HG02885 (cell line): ENCODE measurements at regions not wholly inside any gene's neighbourhood (a gene's known extent, or its start where the extent isn't known, plus 50 kb on each side); places are given as distances from the start of the nearest gene placed in this dataset.
"Not testable (repeated sequence)": the region's sequence is repeated elsewhere in the genome, so short reads cannot be mapped to it uniquely, and the experiment has no call there.

Experiments used
- ATAC-seq: cut with Tn5 transposase; IDR thresholded peaks from one replicate; pipeline ENCODE4 v1.9.1; 2021; ENCODE audit warnings: mild to moderate bottlenecking; ENCODE audit not compliant: unreplicated experiment, poor library complexity

DNA sequence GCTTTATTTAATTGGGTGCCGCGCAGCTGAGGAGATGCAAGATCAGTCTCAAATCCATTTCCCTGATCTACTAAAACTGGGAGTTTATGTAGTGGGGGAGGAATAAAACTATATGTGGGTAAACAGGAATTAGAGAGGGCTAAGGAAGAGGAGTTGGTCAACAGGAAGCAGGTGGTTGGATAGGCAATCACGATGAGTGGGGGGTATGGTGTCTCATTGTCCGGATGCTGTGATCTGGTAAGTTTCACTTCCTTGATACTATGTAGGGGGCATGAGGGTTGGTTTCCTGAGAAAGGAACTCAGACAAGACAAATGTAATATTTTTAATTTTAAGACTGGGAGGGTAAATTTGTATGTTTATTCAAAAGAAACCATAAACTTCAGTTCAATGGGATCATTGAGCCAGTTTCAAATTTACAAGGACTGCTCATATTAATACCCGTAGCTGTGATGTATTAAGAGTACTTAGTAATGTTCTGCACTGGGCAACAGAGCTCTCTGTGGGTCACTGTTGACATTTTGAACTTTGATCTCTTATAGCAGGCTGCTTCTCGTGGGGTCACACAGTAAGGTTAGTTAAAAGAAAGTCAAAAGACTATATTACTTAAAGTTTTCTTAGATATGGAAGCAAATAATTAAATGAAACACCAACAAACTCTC, 786.2 kb upstream of the FBXO33 start:
- no peak for ATAC-seq

DNA sequence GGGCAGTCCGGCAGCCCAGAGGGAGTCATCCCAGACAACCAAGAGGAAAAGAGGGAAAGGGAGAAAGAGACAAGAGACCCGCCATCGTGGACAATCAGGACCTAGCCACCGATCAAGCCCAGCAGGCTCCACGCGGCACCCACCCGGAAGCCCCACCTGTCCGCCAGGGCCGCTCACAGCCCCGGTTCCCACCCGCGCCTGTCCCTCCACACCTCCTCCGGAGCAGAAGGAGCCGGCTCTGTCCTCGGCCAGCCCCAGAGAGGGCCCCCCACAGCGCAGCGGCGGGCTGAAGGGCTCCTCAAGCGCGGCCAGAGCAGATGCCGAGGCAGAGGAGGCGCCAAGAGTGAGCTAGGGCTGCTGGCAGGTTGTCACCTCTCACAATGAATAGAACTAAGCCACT, 784.7 kb upstream of the FBXO33 start:
- no peak for ATAC-seq

DNA sequence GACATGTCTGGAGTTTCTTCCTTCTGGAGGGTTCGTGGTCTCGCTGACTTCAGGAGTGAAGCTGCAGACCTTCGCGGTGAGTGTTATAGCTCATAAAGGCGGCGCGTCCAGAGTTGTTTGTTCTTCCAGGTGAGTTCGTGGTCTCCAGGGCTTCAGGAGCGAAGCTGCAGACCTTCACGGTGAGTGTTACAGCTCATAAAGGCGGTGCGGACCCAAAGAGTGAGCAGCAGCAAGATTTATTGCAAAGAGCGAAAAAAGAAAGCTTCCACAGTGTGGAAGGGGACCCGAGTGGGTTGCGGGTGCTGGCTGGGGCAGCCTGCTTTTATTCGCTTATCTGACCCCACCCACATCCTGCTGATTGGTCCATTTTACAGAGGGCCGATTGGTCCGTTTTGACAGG, 784.2 kb upstream of the FBXO33 start:
- not testable (repeated sequence) for ATAC-seq

DNA sequence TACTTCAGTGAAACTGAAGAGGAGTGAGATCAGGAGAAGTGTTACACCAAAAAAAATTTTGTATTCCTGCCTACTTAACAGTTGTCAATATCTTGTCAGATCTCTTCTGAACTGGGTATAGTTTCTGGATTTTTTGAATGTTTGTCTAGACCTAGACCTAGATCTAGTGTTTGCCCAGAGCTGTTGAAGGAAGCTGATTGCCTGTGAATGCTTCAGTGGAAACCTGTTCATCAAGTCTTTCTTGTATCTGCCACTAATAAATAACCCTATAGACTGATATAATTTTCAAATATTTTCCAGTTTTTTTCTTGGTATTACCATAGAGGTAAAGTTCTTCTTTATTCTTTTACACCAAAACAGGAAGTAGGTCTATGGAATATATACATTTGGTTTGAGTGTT, 781.5 kb upstream of the FBXO33 start:
- no peak for ATAC-seq

DNA sequence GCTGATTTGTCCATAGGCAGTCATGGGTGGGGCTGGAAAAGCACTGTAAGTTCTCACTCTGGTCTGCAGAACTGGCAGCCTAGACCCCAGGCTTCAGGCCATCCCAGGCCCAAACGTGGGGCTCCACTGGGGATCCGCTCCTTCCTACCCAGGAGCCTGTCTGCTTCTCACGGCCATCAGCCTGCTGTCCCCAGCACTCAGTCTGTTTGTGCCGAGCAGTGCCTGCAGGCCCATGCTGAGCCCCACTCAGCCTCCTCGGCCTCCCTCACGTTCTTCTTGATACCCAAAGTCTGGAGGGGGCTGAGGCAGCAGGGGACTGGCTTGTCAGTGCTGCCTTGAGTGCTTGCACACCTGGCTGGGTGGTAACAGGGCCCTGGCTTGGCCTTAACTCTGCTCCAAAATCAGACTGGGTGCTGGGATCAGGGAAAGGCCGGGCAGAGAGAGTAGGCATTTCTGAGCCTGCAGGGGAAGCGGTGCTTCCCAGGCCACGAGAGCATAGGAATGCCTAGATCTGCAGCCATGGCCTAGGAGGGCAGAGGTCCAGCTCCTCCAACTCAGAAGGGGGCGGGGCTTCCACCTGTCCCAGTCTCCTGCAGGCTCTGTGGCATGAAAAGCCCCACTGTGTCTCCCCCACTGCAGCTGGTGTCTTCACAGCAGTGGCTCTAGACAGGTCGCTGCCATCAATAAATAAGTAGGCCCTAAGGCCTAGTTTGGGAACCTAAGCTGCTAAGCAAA, 772.4 kb upstream of the FBXO33 start:
- no peak for ATAC-seq

DNA sequence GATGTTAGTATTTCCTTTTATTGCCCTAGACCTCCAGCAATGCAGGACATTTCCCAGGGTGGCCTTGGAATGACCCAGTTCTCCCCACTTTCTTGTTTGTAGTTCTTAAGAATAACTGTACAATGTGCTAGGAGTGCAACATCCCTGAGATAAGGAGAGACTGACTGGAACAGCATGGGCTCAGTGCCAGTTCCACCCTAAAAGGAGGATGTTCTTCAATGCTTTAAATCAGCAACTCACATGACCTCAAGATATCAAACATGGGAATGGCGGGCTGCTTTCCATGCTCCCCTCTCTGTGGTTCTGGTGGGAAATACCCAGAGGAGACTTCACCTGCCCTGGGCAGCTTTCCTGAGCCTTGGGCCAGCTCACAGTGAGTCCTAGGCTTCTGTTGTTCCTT, 766.9 kb upstream of the FBXO33 start:
- no peak for ATAC-seq

DNA sequence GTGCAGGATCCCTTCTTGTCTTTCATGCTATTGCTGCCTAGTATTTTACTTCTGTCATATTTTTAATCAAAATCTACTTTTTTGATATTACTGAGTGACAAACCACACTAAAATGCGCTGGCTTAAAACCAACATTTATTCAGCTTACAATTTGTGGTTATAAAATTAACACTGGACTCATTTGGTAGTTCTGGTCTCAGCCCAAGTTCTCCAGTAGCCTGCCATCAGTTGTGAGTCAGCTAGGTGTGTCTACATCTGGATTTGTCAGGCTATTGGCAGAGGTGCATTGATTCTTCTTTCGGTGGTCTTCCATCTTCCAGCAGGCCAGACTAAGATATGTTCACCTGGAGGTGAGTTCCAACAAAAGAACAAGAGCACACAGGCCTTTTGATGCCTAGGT, 765.1 kb upstream of the FBXO33 start:
- no peak for ATAC-seq

DNA sequence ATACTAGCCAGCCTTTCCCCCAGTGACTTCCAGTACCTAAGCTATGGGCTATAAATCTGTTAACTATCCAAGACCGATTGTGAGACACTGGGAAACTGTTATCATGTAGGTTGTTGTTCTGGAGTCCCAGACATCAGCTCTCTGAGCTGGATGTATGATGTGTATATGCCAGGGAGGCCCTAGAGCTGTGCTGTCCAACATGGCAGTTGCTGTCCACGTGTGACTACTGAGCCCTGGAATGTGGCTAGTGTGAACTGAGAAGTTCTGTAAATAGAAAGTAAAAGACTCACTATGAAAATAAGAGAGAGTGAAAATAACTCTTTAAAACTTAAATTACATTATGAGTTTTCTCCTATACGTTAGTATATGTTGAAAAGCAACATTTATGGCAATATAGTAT, 755.8 kb upstream of the FBXO33 start:
- ATAC-seq = no peak

DNA sequence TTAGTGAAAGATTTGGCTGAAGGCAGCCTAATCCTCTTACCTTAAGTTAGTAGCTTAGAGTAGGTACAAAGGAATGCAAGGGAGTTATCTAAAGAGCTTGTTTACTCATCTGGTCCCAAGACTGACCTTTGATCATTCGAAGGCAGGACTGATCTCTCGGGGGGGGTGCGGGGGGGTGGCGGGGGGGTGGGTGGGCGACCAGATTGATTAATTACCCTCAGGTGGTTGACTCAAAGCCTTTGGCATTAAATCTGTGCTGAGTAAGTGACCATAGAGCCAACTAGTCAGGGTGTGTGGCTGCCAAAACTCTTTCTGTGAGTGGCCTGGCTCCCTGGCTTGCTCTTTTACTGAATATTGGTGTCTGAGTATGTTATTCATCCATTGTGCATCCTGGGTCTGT, 731.9 kb upstream of the FBXO33 start:
- no peak for ATAC-seq

DNA sequence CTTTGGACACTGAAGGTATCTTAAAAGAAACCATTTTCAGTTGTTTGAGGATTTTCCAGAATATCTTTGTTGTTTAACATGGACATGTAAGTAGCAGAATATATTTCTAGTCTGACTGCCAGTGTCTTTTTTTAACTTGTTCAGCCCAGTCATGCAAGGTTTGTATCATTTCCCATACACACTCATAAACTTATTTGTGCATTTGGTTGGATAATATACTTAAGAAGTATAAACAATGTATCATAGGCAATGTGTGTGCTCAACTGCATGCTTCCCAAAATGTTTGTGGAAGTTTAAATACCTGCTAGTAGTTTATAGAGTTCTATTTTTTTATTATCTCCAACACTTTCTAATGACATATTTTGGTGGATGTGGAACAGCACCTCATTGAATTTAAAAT, 707.4 kb upstream of the FBXO33 start:
- ATAC-seq = no peak

DNA sequence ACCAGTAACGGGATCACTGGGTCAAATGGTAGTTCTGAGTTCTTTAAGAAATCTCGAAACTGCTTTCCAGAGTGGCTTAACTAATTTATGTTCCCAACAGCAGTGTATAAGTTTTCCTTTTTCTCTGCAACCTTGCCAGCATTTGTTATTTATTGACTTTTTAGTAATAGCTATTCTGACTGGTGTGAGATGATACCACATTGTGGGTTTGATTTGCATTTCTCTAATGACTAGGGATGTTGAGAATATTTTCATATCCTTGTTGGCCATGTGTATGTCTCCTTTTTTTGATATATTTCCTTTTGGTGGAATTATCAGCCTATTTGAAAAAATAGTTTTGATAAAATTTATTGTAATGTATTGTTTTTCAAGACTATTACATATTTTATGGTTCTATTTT, 701.2 kb upstream of the FBXO33 start:
- no peak for ATAC-seq

DNA sequence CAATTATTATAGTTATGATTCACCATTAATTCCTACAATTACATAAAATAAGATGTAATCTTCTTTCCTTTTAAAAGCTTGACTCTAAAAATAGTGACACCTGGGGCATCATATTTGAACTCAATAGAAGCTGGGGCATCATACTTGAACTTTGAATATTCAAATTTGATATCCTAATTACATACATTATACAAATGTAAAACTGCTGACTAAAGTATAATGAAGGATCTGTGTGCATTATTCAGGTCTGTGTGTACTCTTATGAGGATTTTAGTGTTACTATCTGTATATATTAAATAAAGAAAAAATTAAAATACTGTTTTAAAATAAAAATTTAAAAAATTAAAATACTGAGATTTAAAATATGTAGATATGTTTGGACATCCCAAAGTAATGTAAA, 696.9 kb upstream of the FBXO33 start:
- no peak for ATAC-seq

DNA sequence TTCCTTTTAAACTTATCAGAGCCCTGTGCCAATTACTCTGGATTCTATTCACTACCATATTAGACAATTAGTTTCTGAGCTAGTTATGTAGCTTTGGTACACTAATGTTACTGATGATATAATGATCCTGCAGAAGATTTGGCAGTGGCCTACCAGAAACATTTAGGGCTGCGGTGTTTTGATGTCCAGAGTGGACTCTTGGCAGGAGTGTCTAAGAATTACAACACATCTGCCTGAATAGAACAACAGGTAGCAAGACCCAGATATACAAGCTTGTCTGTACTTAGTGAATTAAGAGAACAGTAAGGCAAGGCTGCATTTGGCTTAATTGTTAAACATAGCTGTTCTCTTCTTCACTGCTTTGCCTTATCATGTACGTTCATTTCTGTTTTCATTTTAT, 691.6 kb upstream of the FBXO33 start:
- no peak for ATAC-seq

DNA sequence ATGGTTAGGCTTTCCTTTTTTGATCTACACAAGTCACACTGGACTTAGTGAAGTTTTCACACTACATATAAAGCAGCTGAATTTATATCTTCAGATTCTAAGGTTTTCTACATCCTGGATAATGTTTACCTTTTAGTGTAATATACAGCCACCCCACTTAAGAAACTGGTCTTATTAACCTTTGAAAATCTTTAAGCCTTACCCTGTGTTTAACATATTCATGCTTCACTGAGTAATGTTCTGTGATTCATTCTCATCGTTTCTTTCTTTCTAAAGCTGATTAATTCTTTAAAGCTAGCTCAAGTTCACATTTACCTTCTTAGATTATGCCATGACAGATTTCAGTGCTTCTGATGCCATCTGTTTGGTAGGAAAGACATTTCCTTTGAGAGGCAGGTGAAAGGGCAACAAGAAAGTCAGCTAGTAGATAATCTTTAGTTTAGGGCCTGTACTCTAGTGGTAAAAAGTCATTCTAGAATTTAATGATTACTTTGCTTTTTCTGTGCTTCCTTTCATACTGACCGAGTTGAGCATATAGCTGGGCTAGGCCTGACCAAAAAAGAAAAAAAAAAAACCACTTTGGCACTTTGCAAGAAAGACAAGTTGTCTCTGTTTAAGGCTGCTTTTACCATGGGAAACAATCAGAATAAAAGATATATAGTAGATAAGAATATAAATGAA, 690.9 kb upstream of the FBXO33 start:
- no peak for ATAC-seq

DNA sequence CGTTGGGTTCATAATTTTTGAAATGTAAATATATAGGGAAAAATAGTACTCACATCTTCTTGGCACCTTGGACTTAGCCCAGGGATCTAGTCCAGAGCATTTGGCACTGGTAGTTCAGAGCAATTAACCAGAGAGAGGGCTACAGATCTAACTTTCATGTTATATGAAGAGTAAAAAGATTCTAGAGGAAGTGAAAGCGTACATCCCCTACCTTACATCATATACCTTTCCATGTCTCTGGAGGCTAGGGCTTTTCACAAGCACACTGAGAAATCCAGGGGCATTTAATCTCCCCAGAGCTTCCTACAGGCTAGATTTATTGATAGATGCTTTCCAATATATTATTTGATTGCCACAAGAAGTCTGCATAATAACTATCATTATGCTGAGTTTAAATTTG, 687.5 kb upstream of the FBXO33 start:
- ATAC-seq = no peak

DNA sequence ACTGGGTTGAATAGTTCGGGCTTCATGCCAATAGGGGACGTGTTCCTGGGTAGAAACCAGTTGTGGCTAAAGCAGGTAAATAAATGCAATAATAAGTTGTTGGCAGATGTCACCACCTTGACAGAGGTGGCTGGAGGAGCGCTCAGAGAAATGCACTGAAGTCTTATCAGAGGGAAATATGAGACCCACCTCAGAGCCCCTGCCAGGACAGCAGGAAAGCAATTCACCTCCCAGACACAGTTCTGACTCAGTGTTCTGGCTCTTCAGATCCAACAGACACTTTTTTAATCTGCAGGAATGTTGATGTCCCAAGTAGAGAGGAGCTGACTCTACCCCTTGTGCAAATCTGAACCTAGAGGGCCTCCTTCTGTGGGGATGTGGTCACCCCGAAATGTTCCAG, 687.1 kb upstream of the FBXO33 start:
- no peak for ATAC-seq

DNA sequence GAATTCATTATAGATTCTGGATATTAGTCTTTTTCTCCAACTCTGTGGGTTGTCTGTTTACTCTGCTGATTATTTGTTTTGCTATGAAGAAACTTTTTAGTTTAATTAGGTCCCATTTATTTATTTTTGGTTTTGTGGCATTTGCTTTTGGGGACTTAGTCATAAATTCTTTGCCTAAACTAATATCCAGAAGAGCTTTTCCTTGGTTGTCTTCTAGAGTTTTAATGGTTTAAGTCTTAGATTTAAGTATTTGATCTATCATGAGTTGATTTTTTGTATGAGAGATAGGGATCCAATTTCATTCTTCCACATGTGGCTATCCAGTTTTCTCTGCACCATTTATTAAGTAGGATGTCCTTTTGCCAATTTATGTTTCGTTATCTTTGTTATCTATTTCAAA, 683.4 kb upstream of the FBXO33 start:
- no peak for ATAC-seq

DNA sequence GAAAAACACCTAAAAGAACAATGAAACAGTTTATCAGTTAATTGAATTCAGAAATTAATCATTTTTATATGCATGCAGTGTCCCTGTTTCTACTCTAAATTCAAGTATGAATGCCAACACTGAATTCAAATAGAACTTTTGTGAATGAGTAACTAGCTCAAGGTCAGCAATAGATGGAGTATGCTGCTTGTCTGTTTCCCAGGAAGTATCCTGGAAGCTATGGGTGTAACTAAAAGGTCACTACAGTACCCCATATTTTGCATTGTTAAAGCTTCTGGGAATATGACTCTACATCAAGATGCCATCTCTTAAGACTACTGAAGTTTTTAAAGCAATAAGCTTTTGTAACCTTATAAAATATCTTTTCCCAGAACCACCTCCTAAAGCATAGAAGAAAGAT, 681.4 kb upstream of the FBXO33 start:
- no peak for ATAC-seq

DNA sequence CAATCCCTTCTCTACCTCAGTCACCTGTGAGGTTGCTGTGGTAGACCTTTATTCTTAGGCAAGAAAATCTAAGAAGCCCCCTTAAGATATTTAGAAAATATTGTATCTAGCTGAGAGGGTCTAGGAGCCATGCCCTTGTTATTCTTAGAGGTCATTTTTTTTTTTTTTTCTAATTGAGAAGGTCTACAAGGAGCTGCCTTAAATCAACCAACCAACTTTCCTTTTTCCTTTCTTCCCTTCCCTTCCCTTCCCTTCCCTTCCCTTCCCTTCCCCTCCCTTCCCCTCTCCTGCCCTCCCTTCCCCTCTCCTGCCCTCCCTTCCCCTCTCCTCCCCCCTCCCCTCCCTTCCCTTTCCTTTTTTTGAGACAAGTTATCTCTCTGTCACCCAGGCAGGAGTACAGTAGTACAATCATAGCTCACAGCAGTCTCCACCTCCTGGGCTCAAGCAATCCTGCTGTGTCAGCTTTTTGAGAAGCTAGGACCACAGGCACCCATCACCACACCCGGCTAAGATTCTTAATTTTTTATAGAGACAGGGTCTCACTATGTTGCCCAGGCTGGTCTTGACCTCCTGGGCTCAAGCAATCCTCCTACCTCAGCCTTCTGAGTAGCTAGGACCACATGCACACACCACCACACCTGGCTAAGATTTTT, 668.4 kb upstream of the FBXO33 start:
- ATAC-seq = no peak

DNA sequence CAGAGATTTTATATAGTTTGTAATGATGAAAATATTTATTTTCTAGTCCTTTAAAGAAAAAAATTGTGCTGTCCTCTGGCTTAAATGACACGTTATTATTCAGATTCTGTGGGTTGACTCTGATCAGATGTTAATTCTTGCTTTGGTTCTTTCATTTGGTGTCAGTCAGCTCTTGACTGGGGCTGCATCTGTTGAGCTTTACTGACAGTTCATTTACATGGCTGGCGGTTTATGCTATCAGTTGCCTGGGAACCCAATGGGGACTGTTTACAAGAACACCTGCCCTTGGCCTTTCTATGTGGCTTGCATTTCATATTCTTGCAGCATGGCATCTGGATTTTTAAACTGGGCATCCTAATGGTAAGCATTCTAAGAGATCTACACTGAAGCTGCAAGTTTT, 667.1 kb upstream of the FBXO33 start:
- no peak for ATAC-seq

DNA sequence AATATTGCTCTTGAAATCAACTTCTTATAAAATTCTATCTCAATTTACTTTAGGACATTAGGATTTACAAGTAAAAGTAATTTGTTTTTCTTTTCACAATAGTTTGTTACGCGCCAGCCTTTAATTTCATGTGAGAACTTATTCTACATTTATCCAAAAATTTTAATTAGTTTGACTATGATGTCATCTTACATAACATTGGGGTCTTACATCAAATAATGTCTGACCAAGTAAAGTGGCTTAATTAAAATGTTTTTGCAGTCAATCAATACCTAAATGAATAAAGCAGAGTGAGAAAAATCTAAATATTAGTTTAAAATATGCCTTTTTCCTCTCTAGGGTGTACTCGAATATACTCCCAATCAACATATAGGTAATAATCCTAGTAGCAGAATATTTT, 666.2 kb upstream of the FBXO33 start:
- ATAC-seq = no peak
